ENCODE measurements at regions not wholly inside any gene's neighbourhood (a gene's known extent, or its start where the extent isn't known, plus 50 kb on each side); places are given as distances from the start of the nearest gene placed in this dataset.
A peak's percentile ranks its signal among the peaks of the same experiment; 100 is the strongest.

DNA sequence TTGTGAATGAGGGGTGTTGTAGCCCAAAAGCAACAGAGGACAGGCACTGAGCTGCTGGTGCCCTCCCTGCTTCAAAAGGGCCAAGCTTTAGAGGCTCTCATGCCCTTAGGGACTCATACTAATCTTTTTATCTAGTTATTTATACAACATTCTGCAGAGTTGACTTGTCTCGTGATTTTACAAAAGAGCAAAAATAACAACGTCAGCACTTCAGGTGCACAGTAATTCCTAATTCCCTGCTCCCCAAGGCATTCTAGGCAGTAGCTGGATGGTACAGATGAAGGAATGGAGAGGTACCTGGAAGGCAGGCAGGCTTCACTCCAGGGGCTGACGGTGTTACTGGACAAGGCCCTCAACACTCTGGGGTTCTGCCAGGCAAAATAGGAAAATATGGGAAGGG, 406.7 kb upstream of the CCL2 start:
- TF ChIP-seq MAFK (IDR thresholded peaks at IDR 0.05; ENCODE audit: low read depth, low read length) (peak; percentile 72), FOS (IDR thresholded peaks at IDR 0.05; ENCODE audit: low read depth, low read length) (no peak), RAD21 (IDR thresholded peaks at IDR 0.05; ENCODE audit: low read length) (no peak)
- no peak for ATAC-seq (ENCODE audit: low read depth)
- Histone ChIP-seq H2AK9ac (replicated peaks; ENCODE audit: low read depth, low read length, poor library complexity) (no peak overlapping the region), H2BK20ac (ENCODE audit: low read depth, low read length) (no peak overlapping the region), H3K56ac (ENCODE audit: extremely low read depth, insufficient read depth, low read length) (no peak overlapping the region), H3K9ac (ENCODE audit: low read depth, low read length) (no peak overlapping the region), H3K18ac (ENCODE audit: low read depth, low read length) (no peak overlapping the region), H2AK5ac (ENCODE audit: low read depth, low read length) (no peak overlapping the region), H3K4ac (ENCODE audit: low read depth, low read length) (no peak overlapping the region), H3K4me3 (ENCODE audit: insufficient read depth, low read depth, low read length) (no peak overlapping the region), H4K20me1 (ENCODE audit: insufficient read depth, low read length) (no peaks in the 10 kb centered on the region), H3K79me1 (ENCODE audit: low read depth in 1 of 2, low read length in 2 of 2) (no peaks in the 10 kb centered on the region), H4K5ac (ENCODE audit: low read depth, low read length) (no peak overlapping the region), H3K36me3 (ENCODE audit: control insufficient read depth, insufficient read depth, low read length) (no peaks in the 10 kb centered on the region), H3K9me3 (ENCODE audit: control insufficient read depth, insufficient read depth, low read length) (no peaks in the 10 kb centered on the region), H3K27me3 (ENCODE audit: control insufficient read depth, insufficient read depth, low read length) (no peaks in the 10 kb centered on the region), H2BK120ac (ENCODE audit: low read depth, low read length) (no peak overlapping the region), H3K4me2 (ENCODE audit: low read depth, low read length) (no peak overlapping the region), H3K23ac (ENCODE audit: low read depth, low read length) (no peak overlapping the region), H2AFZ (replicated peaks; ENCODE audit: low read length, poor library complexity) (no peak overlapping the region), H3K27ac (ENCODE audit: insufficient read depth, low read length) (no peak overlapping the region), H3K9me1 (ENCODE audit: insufficient read depth, low read length) (no peaks in the 10 kb centered on the region), H4K91ac (ENCODE audit: insufficient read depth, low read depth, low read length) (no peak overlapping the region), H2BK5ac (ENCODE audit: low read depth, low read length, poor library complexity, severe bottlenecking) (no peak overlapping the region), H3K14ac (replicated peaks; ENCODE audit: low read depth, low read length) (no peak overlapping the region), H3K4me1 (ENCODE audit: control insufficient read depth, insufficient read depth, low read length) (no peaks in the 10 kb centered on the region), H2BK15ac (ENCODE audit: low read depth, low read length) (no peak overlapping the region), H4K8ac (ENCODE audit: low read depth in 2 of 2, low read length in 2 of 2) (no peak overlapping the region)
- intact Hi-C loops (cut with micrococcal nuclease) = no loop called here
- CTCF ChIA-PET = no interaction called here
- WGBS, 2 experiments (ENCODE audit: extremely low coverage in 2 of 2, insufficient read length in 1 of 2) = no CpG with 5 or more reads among the region's 3 CpGs
- no TSS peak for BruUV-seq (replicated peaks)
- dilution Hi-C loops (cut with HindIII; ENCODE audit: low sequenced_read_pairs, unreplicated experiment) = no loop called here
- DNase-seq = no peak
- POLR2A ChIA-PET (ENCODE audit: unreplicated experiment) = no interaction called here
- in situ Hi-C loops (cut with MboI; ENCODE audit: low sequenced_read_pairs) = no loop called here

Measured in IMR-90 (cell line).